Gastroesophageal sphincter (tissue), 4 donors: ENCODE measurements at regions not wholly inside any gene's neighbourhood (a gene's known extent, or its start where the extent isn't known, plus 50 kb on each side); places are given as distances from the start of the nearest gene placed in this dataset.
"Not testable (repeated sequence)": the region's sequence is repeated elsewhere in the genome, so short reads cannot be mapped to it uniquely, and the experiment has no call there.

Experiments
- ATAC-seq: fragments of 150-250 bp; one replicate; pipeline ENCODE4 v1.9.1; 2016; ENCODE audit warnings: mild to moderate bottlenecking, moderate library complexity
- H3K27ac ChIP-seq, 4 donors: fragments of 200-600 bp; sonication (generic) in 3 of 4; 1 replicate in 3 of 4; 2 replicates in 1 of 4; pipeline ENCODE4 v1.5.1; 2016 to 2019
- H3K27me3 ChIP-seq: fragments of 200-600 bp; sonication (generic); one replicate; pipeline ENCODE4 v1.5.1; 2019
- H3K36me3 ChIP-seq, 2 donors: fragments of 200-600 bp; sonication (generic); one replicate each; pipeline ENCODE4 v1.5.1; 2019; ENCODE audit warnings: control low read depth in 1 of 2
- H3K4me1 ChIP-seq, 3 donors: fragments of 200-600 bp; sonication (generic); 1 replicate in 2 of 3; 2 replicates in 1 of 3; pipeline ENCODE4 v1.5.1; 2016 to 2019; ENCODE audit warnings: control low read depth in 2 of 3
- H3K4me3 ChIP-seq, 2 donors: fragments of 200-600 bp; sonication (generic); one replicate each; pipeline ENCODE4 v1.5.1; 2019; ENCODE audit warnings: mild to moderate bottlenecking in 1 of 2, moderate library complexity in 1 of 2
- H3K9me3 ChIP-seq, 3 donors: fragments of 200-600 bp; sonication (generic); one replicate each; pipeline ENCODE4 v1.5.1; 2017 to 2019; ENCODE audit warnings: control low read depth in 2 of 3
- EP300 ChIP-seq: sonication (generic); formaldehyde crosslinking; IDR thresholded peaks from one replicate; pipeline ENCODE4 v1.6.1; 2017; ENCODE audit warnings: antibody characterized with exemption, mild to moderate bottlenecking
- POLR2A ChIP-seq, 2 donors: fragments of 450-650 bp; IDR thresholded peaks; one replicate each; pipeline ENCODE4 v1.6.1; 2017; ENCODE audit warnings: antibody characterized with exemption in 2 of 2, mild to moderate bottlenecking in 2 of 2, moderate library complexity in 1 of 2
- POLR2AphosphoS5 ChIP-seq: sonication (generic); formaldehyde crosslinking; IDR thresholded peaks from one replicate; pipeline ENCODE4 v1.6.1; 2017; ENCODE audit warnings: antibody characterized with exemption
- WGBS, 2 donors: methylation state at CpG; one replicate each; pipeline ENCODE4 v1.1.5; 2018; ENCODE audit warnings: low coverage in 1 of 2; 5-methylcytosine and 5-hydroxymethylcytosine counted together
- TF ChIP-seq, protein P1 (sequence below), 4 experiments: fragments of 200-600 bp in 2 of 4; fragments of 450-650 bp in 2 of 4; sonication (generic) in 1 of 4; IDR thresholded peaks; one replicate each; pipeline ENCODE4 v1.5.1; 2017 to 2019; ENCODE audit warnings: antibody characterized with exemption in 4 of 4, mild to moderate bottlenecking in 2 of 4, moderate library complexity in 2 of 4

DNA sequence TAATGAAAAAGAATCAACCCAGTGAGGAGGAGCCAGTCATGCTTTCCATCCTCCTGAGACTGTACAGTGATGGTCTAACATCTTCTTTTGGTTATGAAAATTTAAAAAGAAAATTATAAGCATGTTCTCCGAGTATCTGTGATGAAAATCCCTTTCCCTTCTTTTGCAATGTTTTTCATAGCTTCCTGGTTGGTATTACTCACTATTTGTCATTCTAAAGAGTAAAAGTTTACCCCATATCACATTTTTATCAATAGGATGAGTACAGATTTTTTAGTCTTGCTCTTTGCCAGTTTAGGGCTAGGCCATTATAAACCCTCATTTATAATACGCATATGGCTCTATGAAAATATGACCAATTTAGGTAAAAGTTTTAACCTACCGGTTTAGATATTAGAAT, 564.1 kb downstream of the SUCLG1 start:
- no peaks in the 10 kb centered on the region for H3K4me1 ChIP-seq
- 84 to 86% methylated on average over 3 of the region's 3 CpGs for WGBS, 2 donors
- H3K9me3 ChIP-seq: no peaks in the 10 kb centered on the region
- no peak for ATAC-seq
- no peaks in the 10 kb centered on the region for H3K27me3 ChIP-seq
- no peaks in the 10 kb centered on the region for H3K36me3 ChIP-seq
- TF ChIP-seq POLR2A (IDR thresholded peaks at IDR 0.05): no peak
- TF ChIP-seq, protein P1, sequence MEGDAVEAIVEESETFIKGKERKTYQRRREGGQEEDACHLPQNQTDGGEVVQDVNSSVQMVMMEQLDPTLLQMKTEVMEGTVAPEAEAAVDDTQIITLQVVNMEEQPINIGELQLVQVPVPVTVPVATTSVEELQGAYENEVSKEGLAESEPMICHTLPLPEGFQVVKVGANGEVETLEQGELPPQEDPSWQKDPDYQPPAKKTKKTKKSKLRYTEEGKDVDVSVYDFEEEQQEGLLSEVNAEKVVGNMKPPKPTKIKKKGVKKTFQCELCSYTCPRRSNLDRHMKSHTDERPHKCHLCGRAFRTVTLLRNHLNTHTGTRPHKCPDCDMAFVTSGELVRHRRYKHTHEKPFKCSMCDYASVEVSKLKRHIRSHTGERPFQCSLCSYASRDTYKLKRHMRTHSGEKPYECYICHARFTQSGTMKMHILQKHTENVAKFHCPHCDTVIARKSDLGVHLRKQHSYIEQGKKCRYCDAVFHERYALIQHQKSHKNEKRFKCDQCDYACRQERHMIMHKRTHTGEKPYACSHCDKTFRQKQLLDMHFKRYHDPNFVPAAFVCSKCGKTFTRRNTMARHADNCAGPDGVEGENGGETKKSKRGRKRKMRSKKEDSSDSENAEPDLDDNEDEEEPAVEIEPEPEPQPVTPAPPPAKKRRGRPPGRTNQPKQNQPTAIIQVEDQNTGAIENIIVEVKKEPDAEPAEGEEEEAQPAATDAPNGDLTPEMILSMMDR (IDR thresholded peaks at IDR 0.05): no peak
- no peak for TF ChIP-seq POLR2AphosphoS5
- TF ChIP-seq EP300: no peak
- H3K4me3 ChIP-seq: no peak overlapping the region
- H3K27ac ChIP-seq: no peak overlapping the region

DNA sequence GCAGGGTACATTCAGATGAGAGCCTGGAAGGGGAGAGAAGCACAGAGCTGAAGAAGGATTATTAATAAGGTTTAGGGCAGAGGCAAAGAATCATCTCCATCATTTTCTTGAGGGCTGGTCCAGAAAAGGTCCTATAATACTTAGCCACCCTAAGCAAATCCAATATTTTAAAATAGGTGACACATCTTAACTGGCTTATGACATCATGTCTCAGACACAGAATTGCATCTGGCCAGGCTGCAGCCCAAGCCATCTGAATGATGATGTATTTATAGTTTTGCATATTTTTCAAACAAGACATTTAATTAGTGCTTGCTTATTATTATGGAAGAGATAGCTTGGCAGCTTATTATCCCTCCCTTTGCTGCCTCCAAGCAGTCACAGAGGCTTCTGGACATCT, 571.3 kb downstream of the SUCLG1 start:
- Histone ChIP-seq H3K4me3 (no peak overlapping the region), H3K4me1 (no peaks in the 10 kb centered on the region), H3K27ac (no peak overlapping the region), H3K27me3 (no peaks in the 10 kb centered on the region), H3K9me3 (no peaks in the 10 kb centered on the region), H3K36me3 (no peaks in the 10 kb centered on the region)
- TF ChIP-seq POLR2AphosphoS5: no peak
- TF ChIP-seq, protein P1 (IDR thresholded peaks at IDR 0.05): no peak
- ATAC-seq: no peak

DNA sequence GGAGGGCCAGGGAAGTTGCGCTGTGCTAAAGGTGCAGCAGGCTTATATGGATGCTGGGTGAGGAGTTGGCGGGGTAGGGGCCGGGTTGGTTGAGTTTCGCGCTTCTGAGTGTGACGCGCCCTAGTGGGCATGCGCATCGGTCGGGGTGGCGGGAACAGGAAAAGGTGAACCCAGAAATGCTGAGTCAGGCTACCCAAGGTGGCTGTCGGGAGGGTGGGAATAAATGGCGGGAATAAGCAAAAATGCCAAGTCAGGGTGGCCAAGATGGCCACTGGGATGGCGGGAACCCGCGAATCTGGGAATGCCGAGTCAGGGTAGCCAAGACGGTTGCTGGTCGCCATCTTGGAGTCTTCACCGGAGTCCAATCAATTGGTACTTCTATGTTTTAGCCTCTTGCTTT, 580.0 kb downstream of the SUCLG1 start:
- H3K36me3 ChIP-seq: no peaks in the 10 kb centered on the region
- H3K27ac ChIP-seq: no peak overlapping the region
- H3K27me3 ChIP-seq: no peaks in the 10 kb centered on the region
- no peak overlapping the region for H3K4me3 ChIP-seq
- TF ChIP-seq POLR2AphosphoS5: no peak
- TF ChIP-seq, protein P1 (IDR thresholded peaks at IDR 0.05): no peak
- TF ChIP-seq POLR2A (IDR thresholded peaks at IDR 0.05): no peak
- no peak for TF ChIP-seq EP300
- 60 to 93% methylated on average over 1 to 20 of the region's 20 CpGs for WGBS, 2 donors
- no peak for ATAC-seq
- H3K9me3 ChIP-seq: peaks cover 0 to 6% (median 0%) of the 10 kb centered on the region in 3 donors
- H3K4me1 ChIP-seq: no peaks in the 10 kb centered on the region

DNA sequence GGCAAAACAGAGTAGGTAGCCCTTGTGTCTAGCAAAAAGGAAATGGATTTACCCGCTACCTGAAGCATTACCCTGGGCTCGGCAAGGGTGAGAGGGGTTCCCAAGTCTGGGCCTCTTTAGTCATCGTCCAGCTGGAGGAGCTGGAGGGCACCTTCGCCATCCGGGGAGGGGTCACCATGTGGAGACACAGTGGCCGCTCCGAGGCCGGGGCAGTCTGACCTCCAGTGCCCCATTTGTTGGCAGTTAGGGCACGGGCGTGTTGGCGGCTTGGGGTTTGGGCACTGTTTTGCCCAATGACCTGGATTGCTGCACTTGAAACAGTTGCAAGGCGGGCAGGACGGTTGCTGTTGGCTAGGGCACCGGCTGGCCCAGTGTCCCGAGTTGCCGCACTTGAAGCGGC, 581.8 kb downstream of the SUCLG1 start:
- H3K4me3 ChIP-seq, ATAC-seq, H3K27me3 ChIP-seq, H3K9me3 ChIP-seq, H3K36me3 ChIP-seq, H3K4me1 ChIP-seq, H3K27ac ChIP-seq: not testable (repeated sequence)
- 90 to 97% methylated on average over 2 to 7 of the region's 17 CpGs for WGBS, 2 donors

DNA sequence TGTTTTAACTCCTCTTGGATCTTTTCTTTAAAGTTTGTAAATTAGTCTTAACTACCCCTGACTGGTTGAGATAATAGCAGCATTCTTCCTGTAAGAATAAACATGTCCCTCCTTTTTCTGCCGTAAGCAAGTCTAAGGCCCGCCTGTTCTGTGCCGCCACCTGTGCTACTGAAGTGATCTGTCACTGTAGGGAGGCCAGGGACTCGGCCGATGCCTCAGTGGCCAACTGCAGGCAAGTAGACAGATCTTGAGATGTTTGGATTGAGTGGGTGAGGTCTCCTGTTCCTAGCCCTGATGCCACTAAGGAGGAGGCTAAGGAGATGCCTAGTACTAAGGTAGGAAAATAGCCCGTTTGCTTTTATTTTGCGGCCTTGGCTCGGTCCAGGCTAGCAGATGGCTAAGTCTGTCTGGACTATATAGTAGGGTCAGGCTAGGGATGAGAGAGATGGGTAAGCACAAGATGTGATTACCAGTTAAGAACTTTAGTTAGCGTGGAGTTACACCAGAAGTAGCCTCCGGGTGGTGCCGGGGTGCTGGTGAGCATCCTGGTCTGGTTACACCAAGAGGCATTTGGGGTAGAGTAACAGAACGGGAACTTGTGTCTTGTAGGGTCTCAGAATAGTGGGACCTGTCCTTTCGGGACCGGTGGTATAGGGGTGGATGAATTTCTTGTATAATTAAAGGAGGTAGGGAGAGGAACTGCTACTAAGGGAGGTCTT, 584.2 kb downstream of the SUCLG1 start:
- H3K27ac ChIP-seq: no peak overlapping the region
- H3K4me3 ChIP-seq: no peak overlapping the region
- H3K9me3 ChIP-seq: peaks cover 0 to 6% (median 0%) of the 10 kb centered on the region in 3 donors
- TF ChIP-seq POLR2AphosphoS5 (no peak), POLR2A (IDR thresholded peaks at IDR 0.05) (no peak), EP300 (no peak)
- TF ChIP-seq, protein P1 (IDR thresholded peaks at IDR 0.05): no peak
- H3K36me3 ChIP-seq: no peaks in the 10 kb centered on the region
- H3K27me3 ChIP-seq: no peaks in the 10 kb centered on the region
- 86 to 92% methylated on average over 3 to 13 of the region's 14 CpGs for WGBS, 2 donors
- no peak for ATAC-seq
- no peaks in the 10 kb centered on the region for H3K4me1 ChIP-seq
